MM.1S (cell line): ENCODE measurements at regions not wholly inside any gene's neighbourhood (a gene's known extent, or its start where the extent isn't known, plus 50 kb on each side); places are given as distances from the start of the nearest gene placed in this dataset.
"Not testable (repeated sequence)": the region's sequence is repeated elsewhere in the genome, so short reads cannot be mapped to it uniquely, and the experiment has no call there.

Source experiments
- DNase-seq: peaks from one replicate; pipeline ENCODE4 v3.0.0-alpha.2; 2015
- H2AFZ ChIP-seq: fragments of 300-600 bp; sonication (generic); 2 replicates; pipeline ENCODE4 v1.6.0; 2016; ENCODE audit warnings: antibody characterized with exemption, low read length
- H3F3A ChIP-seq: fragments of 300-600 bp; sonication (generic); 2 replicates; pipeline ENCODE4 v1.6.1; 2016; ENCODE audit warnings: mild to moderate bottlenecking, antibody characterized with exemption, low read length, moderate library complexity, mixed read lengths; ENCODE audit not compliant: insufficient read depth
- H3K27ac ChIP-seq: fragments of 300-600 bp; sonication (generic); 2 replicates; pipeline ENCODE4 v1.5.1; 2016; ENCODE audit warnings: mild to moderate bottlenecking, low read length
- H3K27me3 ChIP-seq: fragments of 300-600 bp; sonication (generic); replicated peaks from 2 replicates; pipeline ENCODE4 v1.6.0; 2016; ENCODE audit warnings: low read length; ENCODE audit not compliant: insufficient read depth
- H3K36me3 ChIP-seq: fragments of 300-600 bp; sonication (generic); replicated peaks from 2 replicates; pipeline ENCODE4 v1.6.1; 2016; ENCODE audit warnings: mild to moderate bottlenecking, low read length, mixed read lengths; ENCODE audit not compliant: insufficient read depth
- H3K4me1 ChIP-seq: fragments of 300-600 bp; sonication (generic); 2 replicates; pipeline ENCODE4 v1.6.1; 2016; ENCODE audit warnings: low read length, mixed read lengths
- H3K4me2 ChIP-seq: fragments of 300-600 bp; sonication (generic); 2 replicates; pipeline ENCODE4 v1.6.0; 2016; ENCODE audit warnings: low read depth, low read length
- H3K4me3 ChIP-seq: fragments of 300-600 bp; sonication (generic); 2 replicates; pipeline ENCODE4 v1.5.1; 2016; ENCODE audit warnings: low read length, mixed read lengths
- H3K79me2 ChIP-seq: fragments of 300-600 bp; sonication (generic); 2 replicates; pipeline ENCODE4 v1.6.1; 2016; ENCODE audit warnings: mixed run types, low read length, mixed read lengths
- H3K9ac ChIP-seq: fragments of 300-600 bp; sonication (generic); 2 replicates; pipeline ENCODE4 v1.6.1; 2016; ENCODE audit warnings: low read length, mixed read lengths
- H3K9me2 ChIP-seq: fragments of 300-600 bp; sonication (generic); replicated peaks from 2 replicates; pipeline ENCODE4 v1.6.1; 2016; ENCODE audit warnings: mild to moderate bottlenecking, low read length, mixed read lengths; ENCODE audit not compliant: insufficient read depth
- H3K9me3 ChIP-seq: fragments of 300-600 bp; sonication (generic); replicated peaks from 2 replicates; pipeline ENCODE4 v1.6.1; 2016; ENCODE audit warnings: mild to moderate bottlenecking, low read length, mixed read lengths; ENCODE audit not compliant: insufficient read depth
- H4K20me1 ChIP-seq: fragments of 300-600 bp; sonication (generic); 2 replicates; pipeline ENCODE4 v1.6.1; 2016; ENCODE audit warnings: mild to moderate bottlenecking, low read length, moderate library complexity, mixed read lengths; ENCODE audit not compliant: insufficient read depth
- EZH2 ChIP-seq: fragments of 300-600 bp; sonication (generic); optimal IDR thresholded peaks from 2 replicates; pipeline ENCODE3; 2017; ENCODE audit warnings: low read depth, mild to moderate bottlenecking, antibody characterized with exemption, low read length, mixed read lengths
- EZH2phosphoT487 ChIP-seq: fragments of 300-600 bp; sonication (generic); IDR thresholded peaks from 2 replicates; pipeline ENCODE4 v1.6.1; 2018; ENCODE audit warnings: antibody characterized with exemption, low read length
- TF ChIP-seq, protein P1 (sequence below): fragments of 300-600 bp; sonication (generic); IDR thresholded peaks from 2 replicates; pipeline ENCODE4 v1.5.1; 2016; ENCODE audit warnings: antibody characterized with exemption, low read length, mixed read lengths

DNA sequence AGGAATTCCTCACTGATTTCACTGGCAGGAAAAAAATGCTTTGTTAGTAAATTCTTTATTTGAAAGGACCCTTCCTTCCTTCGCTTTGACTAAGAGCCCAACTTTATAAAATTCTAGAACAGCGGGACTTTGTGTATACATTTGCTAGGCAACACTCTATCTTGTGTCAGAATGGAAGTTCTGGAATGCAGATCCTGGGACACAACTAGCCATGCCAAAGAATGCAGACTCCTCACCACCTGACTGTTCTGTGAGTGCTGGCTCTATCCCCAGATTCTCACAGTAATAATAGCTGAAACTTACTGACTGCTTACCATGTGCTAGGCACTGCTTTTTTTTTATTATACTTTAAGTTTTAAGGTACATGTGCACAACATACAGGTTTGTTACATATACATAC is 73.3 kb upstream of the ZDHHC15 start:
- H4K20me1 ChIP-seq, result no peaks in the 10 kb centered on the region
- no peak overlapping the region for H3K4me2 ChIP-seq
- TF ChIP-seq EZH2 (no peak), EZH2phosphoT487 (no peak)
- no peaks in the 10 kb centered on the region for H3K9me2 ChIP-seq
- H3K27ac ChIP-seq, result no peak overlapping the region
- H3K27me3 ChIP-seq, result no peaks in the 10 kb centered on the region
- H2AFZ ChIP-seq, result no peak overlapping the region
- no peak for DNase-seq
- no peaks in the 10 kb centered on the region for H3K36me3 ChIP-seq
- no peak overlapping the region for H3K9ac ChIP-seq
- no peaks in the 10 kb centered on the region for H3K79me2 ChIP-seq
- H3F3A ChIP-seq, result no peaks in the 10 kb centered on the region
- H3K4me1 ChIP-seq, result no peaks in the 10 kb centered on the region
- no peaks in the 10 kb centered on the region for H3K9me3 ChIP-seq
- H3K4me3 ChIP-seq, result no peak overlapping the region

DNA sequence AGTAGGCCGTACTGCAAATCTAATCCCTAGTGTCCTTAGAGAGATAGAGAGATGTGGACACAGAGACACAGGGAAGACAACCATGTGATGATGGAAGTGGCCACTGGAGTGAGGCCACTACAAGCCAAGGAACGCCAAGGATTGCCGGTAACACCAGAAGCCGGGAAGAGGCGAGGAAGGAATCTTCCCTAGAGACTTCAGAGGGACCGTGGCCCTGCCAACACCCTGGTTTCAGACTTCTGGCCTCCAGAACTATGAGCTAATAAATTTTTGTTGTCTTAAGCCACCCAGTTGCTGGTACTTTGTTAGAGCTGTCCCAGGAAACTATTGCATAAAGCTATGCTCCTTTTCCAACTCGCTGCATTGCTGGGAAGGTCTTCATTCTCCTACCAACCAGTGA is 70.3 kb upstream of the ZDHHC15 start:
- H4K20me1 ChIP-seq, H3K79me2 ChIP-seq, H2AFZ ChIP-seq, H3K4me3 ChIP-seq, H3K36me3 ChIP-seq, H3K4me2 ChIP-seq, H3F3A ChIP-seq, H3K4me1 ChIP-seq, H3K9me3 ChIP-seq, H3K27me3 ChIP-seq, H3K9me2 ChIP-seq, H3K9ac ChIP-seq, H3K27ac ChIP-seq, DNase-seq: not testable (repeated sequence)

DNA sequence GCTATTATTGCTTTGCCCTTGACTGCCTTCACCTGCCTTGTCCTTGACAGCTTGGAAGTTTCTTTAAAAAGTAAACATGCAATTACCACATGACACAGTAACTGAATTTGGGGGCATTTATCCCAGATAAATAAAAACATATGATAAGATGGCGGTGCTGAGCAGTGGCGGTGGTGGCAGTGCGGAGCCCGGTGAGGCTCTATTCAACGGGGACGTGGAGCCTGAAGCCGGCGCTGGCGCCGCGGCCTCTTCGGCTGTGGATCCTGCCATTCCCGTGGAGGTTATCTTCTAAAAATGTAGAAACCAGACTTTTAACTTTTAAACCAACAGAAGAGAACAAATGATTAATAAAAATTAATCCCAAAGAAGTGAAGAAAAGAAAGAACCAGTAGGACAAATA is 59.7 kb upstream of the ZDHHC15 start:
- no peak for DNase-seq
- no peaks in the 10 kb centered on the region for H3K79me2 ChIP-seq

More for the DNA sequence above, 59.7 kb upstream of the ZDHHC15 start:
- no peak for TF ChIP-seq EZH2
- TF ChIP-seq, protein P1, sequence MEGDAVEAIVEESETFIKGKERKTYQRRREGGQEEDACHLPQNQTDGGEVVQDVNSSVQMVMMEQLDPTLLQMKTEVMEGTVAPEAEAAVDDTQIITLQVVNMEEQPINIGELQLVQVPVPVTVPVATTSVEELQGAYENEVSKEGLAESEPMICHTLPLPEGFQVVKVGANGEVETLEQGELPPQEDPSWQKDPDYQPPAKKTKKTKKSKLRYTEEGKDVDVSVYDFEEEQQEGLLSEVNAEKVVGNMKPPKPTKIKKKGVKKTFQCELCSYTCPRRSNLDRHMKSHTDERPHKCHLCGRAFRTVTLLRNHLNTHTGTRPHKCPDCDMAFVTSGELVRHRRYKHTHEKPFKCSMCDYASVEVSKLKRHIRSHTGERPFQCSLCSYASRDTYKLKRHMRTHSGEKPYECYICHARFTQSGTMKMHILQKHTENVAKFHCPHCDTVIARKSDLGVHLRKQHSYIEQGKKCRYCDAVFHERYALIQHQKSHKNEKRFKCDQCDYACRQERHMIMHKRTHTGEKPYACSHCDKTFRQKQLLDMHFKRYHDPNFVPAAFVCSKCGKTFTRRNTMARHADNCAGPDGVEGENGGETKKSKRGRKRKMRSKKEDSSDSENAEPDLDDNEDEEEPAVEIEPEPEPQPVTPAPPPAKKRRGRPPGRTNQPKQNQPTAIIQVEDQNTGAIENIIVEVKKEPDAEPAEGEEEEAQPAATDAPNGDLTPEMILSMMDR, result no peak
- no peak for TF ChIP-seq EZH2phosphoT487
- Histone ChIP-seq H4K20me1 (no peaks in the 10 kb centered on the region), H3K4me1 (no peaks in the 10 kb centered on the region), H3K36me3 (no peaks in the 10 kb centered on the region), H3K27ac (no peak overlapping the region), H3K27me3 (no peaks in the 10 kb centered on the region), H3K9me3 (no peaks in the 10 kb centered on the region; the same call in 1 of the 2 replicates), H2AFZ (no peak overlapping the region), H3F3A (no peaks in the 10 kb centered on the region), H3K4me3 (no peak overlapping the region), H3K4me2 (no peak overlapping the region), H3K9ac (no peak overlapping the region), H3K9me2 (no peaks in the 10 kb centered on the region)
